ENCODE measurements at regions not wholly inside any gene's neighbourhood (a gene's known extent, or its start where the extent isn't known, plus 50 kb on each side); places are given as distances from the start of the nearest gene placed in this dataset.

- TF ChIP-seq CTCF (IDR thresholded peaks at IDR 0.05) (no peak), POLR2A (IDR thresholded peaks at IDR 0.05) (no peak), EP300 (IDR thresholded peaks at IDR 0.05) (no peak)
These were observed 165.8 kb upstream of the CDH6 start for GRCh38 chr5:31027721-31028120.

All from ovary (tissue), 3 donors.